Parathyroid adenoma (tissue), 2 donors: ENCODE measurements at regions not wholly inside any gene's neighbourhood (a gene's known extent, or its start where the extent isn't known, plus 50 kb on each side); places are given as distances from the start of the nearest gene placed in this dataset.

Experiments
- H2AFZ ChIP-seq: fragments of 300-600 bp; sonication (generic); one replicate; pipeline ENCODE4 v1.7.0; 2017; ENCODE audit warnings: antibody characterized with exemption, mild to moderate bottlenecking
- H3K27ac ChIP-seq: fragments of 300-600 bp; sonication (generic); one replicate; pipeline ENCODE4 v1.7.0; 2017
- H3K27me3 ChIP-seq: fragments of 300-600 bp; sonication (generic); one replicate; pipeline ENCODE4 v1.7.0; 2017; ENCODE audit warnings: low read length; ENCODE audit not compliant: control insufficient read depth, insufficient read depth
- H3K36me3 ChIP-seq: fragments of 300-600 bp; sonication (generic); one replicate; pipeline ENCODE4 v1.7.0; 2017; ENCODE audit warnings: low read length; ENCODE audit not compliant: control insufficient read depth, insufficient read depth
- H3K4me1 ChIP-seq: fragments of 300-600 bp; sonication (generic); one replicate; pipeline ENCODE4 v1.7.0; 2017; ENCODE audit warnings: control low read depth
- H3K4me2 ChIP-seq: fragments of 300-600 bp; sonication (generic); one replicate; pipeline ENCODE4 v1.7.0; 2017; ENCODE audit warnings: low read length
- H3K4me3 ChIP-seq: fragments of 300-600 bp; sonication (generic); one replicate; pipeline ENCODE4 v1.7.0; 2017; ENCODE audit warnings: low read depth, low read length
- H3K79me2 ChIP-seq: fragments of 300-600 bp; sonication (generic); one replicate; pipeline ENCODE4 v1.7.0; 2017; ENCODE audit warnings: control low read depth
- H3K9ac ChIP-seq: fragments of 300-600 bp; sonication (generic); one replicate; pipeline ENCODE4 v1.7.0; 2017; ENCODE audit warnings: mild to moderate bottlenecking
- H3K9me3 ChIP-seq: fragments of 300-600 bp; sonication (generic); one replicate; pipeline ENCODE4 v1.7.0; 2017; ENCODE audit warnings: low read length; ENCODE audit not compliant: control insufficient read depth
- TF ChIP-seq, protein P1 (sequence below): fragments of 300-600 bp; sonication (generic); IDR thresholded peaks from one replicate; pipeline ENCODE4 v1.7.0; 2017; ENCODE audit warnings: antibody characterized with exemption, mild to moderate bottlenecking
- donor health status: primary hyperparathyroidism.

DNA sequence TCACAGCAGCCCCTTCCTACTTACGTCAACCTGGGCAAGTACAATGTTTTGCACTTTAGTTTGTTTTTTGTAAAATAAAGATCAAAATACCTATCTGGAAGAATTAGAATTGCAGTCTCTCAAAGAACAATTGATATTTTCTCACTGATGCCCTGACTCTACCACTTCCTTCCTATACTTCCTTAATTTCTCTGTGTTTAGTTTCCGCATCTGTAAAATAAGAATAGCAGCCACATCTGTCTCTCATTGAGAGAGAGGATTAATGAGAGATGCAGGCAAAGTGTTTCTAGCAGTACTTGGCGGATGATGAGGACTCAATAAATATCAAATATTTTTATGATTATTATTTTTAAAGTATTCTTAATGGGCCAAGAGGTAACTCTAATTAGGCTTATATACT is 122.6 kb upstream of the PIEZO2 start:
- Histone ChIP-seq H2AFZ (no peak overlapping the region), H3K9me3 (no peaks in the 10 kb centered on the region), H3K4me3 (no peak overlapping the region), H3K36me3 (no peaks in the 10 kb centered on the region), H3K9ac (no peak overlapping the region), H3K27me3 (no peaks in the 10 kb centered on the region), H3K4me2 (no peak overlapping the region), H3K27ac (no peak overlapping the region), H3K79me2 (no peaks in the 10 kb centered on the region), H3K4me1 (no peaks in the 10 kb centered on the region)
- TF ChIP-seq, protein P1, sequence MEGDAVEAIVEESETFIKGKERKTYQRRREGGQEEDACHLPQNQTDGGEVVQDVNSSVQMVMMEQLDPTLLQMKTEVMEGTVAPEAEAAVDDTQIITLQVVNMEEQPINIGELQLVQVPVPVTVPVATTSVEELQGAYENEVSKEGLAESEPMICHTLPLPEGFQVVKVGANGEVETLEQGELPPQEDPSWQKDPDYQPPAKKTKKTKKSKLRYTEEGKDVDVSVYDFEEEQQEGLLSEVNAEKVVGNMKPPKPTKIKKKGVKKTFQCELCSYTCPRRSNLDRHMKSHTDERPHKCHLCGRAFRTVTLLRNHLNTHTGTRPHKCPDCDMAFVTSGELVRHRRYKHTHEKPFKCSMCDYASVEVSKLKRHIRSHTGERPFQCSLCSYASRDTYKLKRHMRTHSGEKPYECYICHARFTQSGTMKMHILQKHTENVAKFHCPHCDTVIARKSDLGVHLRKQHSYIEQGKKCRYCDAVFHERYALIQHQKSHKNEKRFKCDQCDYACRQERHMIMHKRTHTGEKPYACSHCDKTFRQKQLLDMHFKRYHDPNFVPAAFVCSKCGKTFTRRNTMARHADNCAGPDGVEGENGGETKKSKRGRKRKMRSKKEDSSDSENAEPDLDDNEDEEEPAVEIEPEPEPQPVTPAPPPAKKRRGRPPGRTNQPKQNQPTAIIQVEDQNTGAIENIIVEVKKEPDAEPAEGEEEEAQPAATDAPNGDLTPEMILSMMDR: no peak

DNA sequence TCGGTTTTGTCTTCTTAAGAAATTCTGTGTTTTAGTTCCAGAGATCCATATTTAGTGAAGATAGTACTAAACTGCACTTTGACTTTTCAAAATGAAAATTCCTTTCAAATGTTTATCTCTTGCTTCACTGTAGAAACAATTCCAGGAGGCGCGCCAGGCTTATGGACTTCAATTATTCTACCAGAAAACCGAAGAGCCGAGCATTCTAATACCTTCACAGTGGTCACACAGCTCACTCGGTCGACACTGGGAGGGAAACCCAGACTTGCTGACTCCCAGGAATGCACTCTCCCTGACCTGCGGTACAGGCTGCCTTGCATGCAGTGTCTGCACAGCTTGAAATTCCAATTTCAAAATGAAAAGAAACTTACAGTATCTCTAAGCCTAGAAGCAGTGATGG is 119.9 kb upstream of the PIEZO2 start:
- no peak overlapping the region for H2AFZ ChIP-seq
- H3K4me2 ChIP-seq: no peak overlapping the region
- no peaks in the 10 kb centered on the region for H3K36me3 ChIP-seq
- no peaks in the 10 kb centered on the region for H3K79me2 ChIP-seq
- no peak overlapping the region for H3K9ac ChIP-seq
- no peaks in the 10 kb centered on the region for H3K27me3 ChIP-seq
- TF ChIP-seq, protein P1: no peak
- H3K27ac ChIP-seq: no peak overlapping the region
- H3K4me1 ChIP-seq: no peaks in the 10 kb centered on the region
- H3K4me3 ChIP-seq: no peak overlapping the region
- no peaks in the 10 kb centered on the region for H3K9me3 ChIP-seq

DNA sequence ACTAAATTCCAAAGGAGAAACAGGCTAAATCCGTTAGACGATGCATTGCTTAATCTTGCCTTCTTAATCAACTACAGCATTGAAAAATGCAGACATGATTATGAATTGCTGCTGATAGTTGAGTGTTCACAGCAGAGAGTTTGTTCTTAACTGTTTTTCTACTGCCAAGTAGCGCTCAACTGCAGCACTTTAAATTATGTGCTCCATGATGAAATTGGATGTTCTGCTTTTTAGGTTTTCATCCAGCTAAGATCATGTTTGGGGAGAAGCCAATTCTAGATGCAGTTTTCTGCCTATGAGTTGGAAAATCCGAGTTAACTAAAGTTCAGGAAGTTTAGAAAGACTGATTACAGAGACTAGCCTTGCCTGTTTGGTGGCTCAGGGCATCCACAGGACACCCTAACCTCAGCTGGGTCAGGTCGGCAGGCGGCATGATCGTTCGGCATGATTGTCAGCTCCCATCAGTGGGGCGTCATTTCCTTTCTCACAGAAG is 119.4 kb upstream of the PIEZO2 start:
- no peak overlapping the region for H3K9ac ChIP-seq
- no peaks in the 10 kb centered on the region for H3K79me2 ChIP-seq
- no peaks in the 10 kb centered on the region for H3K27me3 ChIP-seq
- H2AFZ ChIP-seq: no peak overlapping the region
- H3K36me3 ChIP-seq: no peaks in the 10 kb centered on the region
- no peak overlapping the region for H3K27ac ChIP-seq
- no peaks in the 10 kb centered on the region for H3K4me1 ChIP-seq
- TF ChIP-seq, protein P1: no peak
- no peaks in the 10 kb centered on the region for H3K9me3 ChIP-seq
- H3K4me3 ChIP-seq: no peak overlapping the region
- no peak overlapping the region for H3K4me2 ChIP-seq

DNA sequence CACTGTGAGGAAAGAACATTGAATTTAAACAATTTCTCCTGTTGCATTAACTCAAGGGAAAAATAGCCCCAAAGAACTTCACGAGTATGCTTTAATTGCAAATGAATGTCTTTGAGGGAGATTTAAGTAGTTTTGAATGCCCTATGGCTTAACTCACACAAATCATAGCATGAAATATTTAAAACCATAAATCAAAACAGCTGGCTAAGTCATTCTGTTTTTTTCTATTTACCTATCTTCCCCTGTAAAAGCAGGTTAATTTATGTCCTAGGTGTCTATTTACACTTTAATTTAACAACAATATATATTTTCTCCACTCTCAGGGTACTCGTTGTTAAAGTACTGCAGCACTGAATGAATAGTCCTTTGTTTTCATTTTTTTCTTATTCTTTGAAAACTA is 118.8 kb upstream of the PIEZO2 start:
- H2AFZ ChIP-seq: no peak overlapping the region
- H3K4me2 ChIP-seq: no peak overlapping the region
- no peaks in the 10 kb centered on the region for H3K9me3 ChIP-seq
- no peak overlapping the region for H3K27ac ChIP-seq
- H3K4me1 ChIP-seq: no peaks in the 10 kb centered on the region
- TF ChIP-seq, protein P1: no peak
- no peaks in the 10 kb centered on the region for H3K36me3 ChIP-seq
- no peak overlapping the region for H3K4me3 ChIP-seq
- H3K9ac ChIP-seq: no peak overlapping the region
- H3K27me3 ChIP-seq: no peaks in the 10 kb centered on the region
- no peaks in the 10 kb centered on the region for H3K79me2 ChIP-seq

DNA sequence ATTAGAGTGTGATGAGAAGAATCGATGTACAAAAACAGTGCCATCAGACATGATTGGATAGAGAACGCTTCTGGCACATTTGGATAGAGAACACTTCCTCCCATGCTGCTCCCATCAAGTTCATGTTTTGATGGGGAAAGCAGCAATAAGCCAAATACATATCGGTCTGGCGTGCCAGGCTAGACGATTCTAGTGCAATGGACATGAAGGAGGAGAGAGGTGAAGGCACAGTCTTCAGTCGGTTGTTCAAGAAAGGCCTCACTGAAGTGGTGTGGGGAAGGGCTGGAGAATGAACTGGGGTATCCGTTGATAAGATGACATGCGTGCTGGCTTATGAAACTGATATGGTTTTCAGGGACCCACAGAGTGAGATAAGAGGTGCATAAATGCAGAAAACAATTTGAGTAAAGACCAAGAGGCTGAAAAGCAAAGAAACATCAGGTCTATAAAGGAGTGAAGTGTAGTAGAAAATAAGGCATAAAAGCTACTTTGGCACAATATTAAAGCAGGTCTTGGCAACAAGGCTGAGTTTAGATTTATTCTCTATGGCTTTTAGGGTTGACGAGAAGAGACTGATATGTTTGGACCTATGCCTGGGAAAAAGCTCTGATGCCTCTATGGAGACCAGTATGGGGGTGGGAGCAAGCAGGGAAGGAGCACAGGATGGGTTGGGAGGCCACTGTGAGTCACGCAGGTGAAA is 117.6 kb upstream of the PIEZO2 start:
- H3K79me2 ChIP-seq: no peaks in the 10 kb centered on the region
- H3K4me1 ChIP-seq: no peaks in the 10 kb centered on the region
- no peak overlapping the region for H3K4me3 ChIP-seq
- H3K4me2 ChIP-seq: no peak overlapping the region
- TF ChIP-seq, protein P1: no peak
- H3K27me3 ChIP-seq: no peaks in the 10 kb centered on the region
- no peak overlapping the region for H2AFZ ChIP-seq
- H3K9ac ChIP-seq: no peak overlapping the region
- no peaks in the 10 kb centered on the region for H3K9me3 ChIP-seq
- H3K27ac ChIP-seq: no peak overlapping the region
- H3K36me3 ChIP-seq: no peaks in the 10 kb centered on the region
